ENCODE measurements at regions not wholly inside any gene's neighbourhood (a gene's known extent, or its start where the extent isn't known, plus 50 kb on each side); places are given as distances from the start of the nearest gene placed in this dataset.

DNA sequence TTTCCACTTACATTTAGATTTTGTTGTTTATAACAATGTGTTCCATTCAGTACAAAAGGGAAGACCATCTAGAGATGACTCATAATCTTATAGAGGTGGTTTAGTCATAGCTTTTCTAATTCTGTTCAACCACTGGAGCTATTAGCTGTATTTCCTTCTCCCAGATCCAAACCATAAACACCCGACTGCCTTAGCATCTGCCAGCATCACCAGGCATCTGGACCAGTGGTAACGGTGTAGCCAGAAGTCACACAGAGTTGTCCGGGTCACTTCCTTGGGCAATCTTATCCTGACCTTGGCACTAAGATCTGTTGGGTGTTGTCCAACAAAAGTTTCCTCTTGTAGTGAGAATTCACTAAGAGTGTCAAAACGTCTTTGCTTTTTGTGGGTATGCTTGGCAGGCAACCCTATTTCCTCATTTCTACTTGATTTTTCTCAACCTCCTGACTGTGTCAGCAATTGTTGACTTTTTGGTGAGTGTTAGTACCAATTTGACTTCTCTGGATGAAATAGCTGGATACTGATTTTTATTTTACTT, 372.1 kb upstream of the B3GALT2 start:
- no peak for DNase-seq (ENCODE audit: extremely low read depth, low read depth)
- no peak for TF ChIP-seq CTCF (IDR thresholded peaks at IDR 0.05; ENCODE audit: low read depth, low read length)

DNA sequence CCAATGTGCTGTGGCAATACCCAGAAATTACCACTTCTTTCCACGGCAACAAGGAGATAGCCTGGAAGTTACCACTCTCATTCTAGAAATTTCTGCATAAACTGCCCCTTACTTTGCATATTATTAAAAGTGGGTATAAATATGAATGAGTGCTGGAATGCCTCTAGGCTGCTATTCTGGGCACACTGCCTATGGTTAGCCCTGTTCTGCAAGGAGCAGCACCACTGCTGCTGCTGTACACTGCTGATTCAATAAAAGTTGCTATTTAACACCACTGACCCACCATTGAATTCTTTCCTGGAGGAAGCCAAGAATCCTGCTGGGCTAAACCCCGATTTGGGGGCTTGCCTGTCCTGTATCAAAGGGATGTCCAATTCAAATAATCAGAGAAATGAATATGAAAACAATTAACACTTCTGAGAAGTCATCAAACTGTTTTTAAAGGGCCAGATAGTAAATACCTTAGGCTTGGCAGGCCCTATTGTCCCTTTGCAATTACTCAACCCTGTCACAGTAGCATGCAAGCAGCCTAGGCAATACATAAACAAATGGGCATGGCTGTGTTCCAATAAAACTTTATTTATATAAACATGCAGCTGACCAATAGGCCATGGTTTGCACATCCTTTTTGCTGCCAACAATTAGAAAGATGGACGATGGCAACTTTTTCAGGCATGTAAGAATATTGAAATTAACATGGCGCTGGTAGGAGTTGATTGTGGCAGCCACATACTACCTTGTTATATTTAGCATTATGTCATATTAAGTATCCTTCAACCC, 369.4 kb upstream of the B3GALT2 start:
- no peak for TF ChIP-seq CTCF (IDR thresholded peaks at IDR 0.05; ENCODE audit: low read depth, low read length)
- DNase-seq (ENCODE audit: extremely low read depth, low read depth) = no peak

DNA sequence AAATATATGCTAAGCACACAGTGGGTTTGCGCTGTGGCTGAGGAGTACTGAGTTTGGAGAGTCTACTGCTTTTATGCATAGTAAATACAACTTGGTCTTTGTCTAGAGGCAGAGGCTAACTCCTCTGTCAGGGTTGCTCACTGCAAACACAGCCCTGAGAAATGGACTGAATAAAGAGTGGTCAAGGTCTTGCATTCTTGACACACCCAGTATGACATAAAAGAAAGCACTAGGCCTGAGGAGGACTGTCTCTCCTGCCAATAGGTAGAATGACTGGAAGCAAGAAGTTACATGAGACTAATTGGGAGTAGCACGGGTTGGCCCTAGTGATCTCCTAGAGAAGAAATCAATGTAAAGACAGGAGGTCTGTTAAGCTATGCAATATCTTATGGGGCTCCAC, 367.2 kb upstream of the B3GALT2 start:
- TF ChIP-seq CTCF (IDR thresholded peaks at IDR 0.05; ENCODE audit: low read depth, low read length) = no peak
- DNase-seq (ENCODE audit: extremely low read depth, low read depth) = no peak

DNA sequence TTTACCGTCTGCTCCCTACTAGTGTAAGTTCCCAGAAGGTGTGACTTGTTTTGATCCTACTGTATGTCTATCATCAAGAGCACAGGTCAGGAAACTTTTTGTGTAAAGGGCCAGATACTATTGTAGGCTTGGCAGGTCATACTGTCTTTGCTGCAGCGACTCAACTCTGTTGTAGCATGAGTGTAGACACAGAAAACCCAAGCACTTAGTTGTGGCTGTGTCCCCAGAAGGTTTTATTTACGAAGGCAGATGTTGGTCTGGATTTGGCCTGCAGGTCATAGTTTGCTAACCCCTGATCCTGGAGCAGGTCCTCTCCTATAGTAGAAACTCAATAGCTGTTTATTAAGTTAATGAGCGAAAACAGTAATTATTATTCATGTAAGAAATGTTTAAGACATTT, 365.9 kb upstream of the B3GALT2 start:
- no peak for TF ChIP-seq CTCF (IDR thresholded peaks at IDR 0.05; ENCODE audit: low read depth, low read length)
- DNase-seq (ENCODE audit: extremely low read depth, low read depth) = no peak

GRCh38 chr1:193549081-193549480, 362.7 kb upstream of the B3GALT2 start:
- no peak for DNase-seq (ENCODE audit: extremely low read depth, low read depth)
- no peak for TF ChIP-seq CTCF (IDR thresholded peaks at IDR 0.05; ENCODE audit: low read depth, low read length)

- no peak for TF ChIP-seq CTCF (IDR thresholded peaks at IDR 0.05; ENCODE audit: low read depth, low read length)
- no peak for DNase-seq (ENCODE audit: extremely low read depth, low read depth)
Observed at GRCh38 chr1:193545171-193545570, 358.8 kb upstream of the B3GALT2 start.

GRCh38 chr1:193543259-193543658, 356.8 kb upstream of the B3GALT2 start:
- no peak for DNase-seq (ENCODE audit: extremely low read depth, low read depth)
- no peak for TF ChIP-seq CTCF (IDR thresholded peaks at IDR 0.05; ENCODE audit: low read depth, low read length)
